ENCODE measurements at regions not wholly inside any gene's neighbourhood (a gene's known extent, or its start where the extent isn't known, plus 50 kb on each side); places are given as distances from the start of the nearest gene placed in this dataset.
"Not testable (repeated sequence)": the region's sequence is repeated elsewhere in the genome, so short reads cannot be mapped to it uniquely, and the experiment has no call there.

DNA sequence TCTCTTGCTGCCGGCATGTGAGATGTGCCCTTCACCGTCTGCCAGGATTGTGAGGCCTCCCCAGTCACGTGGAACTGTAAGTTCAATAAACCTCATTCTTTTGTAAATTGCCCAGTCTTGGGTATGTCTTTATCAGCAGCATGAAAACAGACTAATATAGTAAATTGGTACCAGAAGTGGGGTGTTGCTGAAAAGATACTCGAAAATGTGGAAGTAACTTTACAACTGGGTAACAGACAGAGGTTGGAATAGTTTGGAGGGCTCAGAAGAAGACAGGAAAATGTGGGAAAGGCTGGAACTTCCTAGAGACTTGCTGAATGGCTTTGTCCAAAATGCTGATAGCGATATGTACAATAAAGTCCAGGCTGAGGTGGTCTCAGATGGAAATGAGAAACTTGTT, 129.1 kb downstream of the GJA1 start:
- not testable (repeated sequence) for TF ChIP-seq EZH2 (IDR thresholded peaks at IDR 0.05; ENCODE audit: insufficient read depth, poor library complexity, severe bottlenecking); EZH2phosphoT487 (IDR thresholded peaks at IDR 0.05; ENCODE audit: insufficient read depth, low read depth)
